Gastroesophageal sphincter (tissue), 3 donors: ENCODE measurements at regions not wholly inside any gene's neighbourhood (a gene's known extent, or its start where the extent isn't known, plus 50 kb on each side); places are given as distances from the start of the nearest gene placed in this dataset.

ENCODE experiments used
- POLR2A ChIP-seq, 2 donors: fragments of 450-650 bp; IDR thresholded peaks; one replicate each; pipeline ENCODE4 v1.6.1; 2017; ENCODE audit warnings: antibody characterized with exemption in 2 of 2, mild to moderate bottlenecking in 2 of 2, moderate library complexity in 1 of 2
- POLR2AphosphoS5 ChIP-seq: sonication (generic); formaldehyde crosslinking; IDR thresholded peaks from one replicate; pipeline ENCODE4 v1.6.1; 2017; ENCODE audit warnings: antibody characterized with exemption
- TF ChIP-seq, protein P1 (sequence below), 4 experiments: fragments of 200-600 bp in 2 of 4; fragments of 450-650 bp in 2 of 4; sonication (generic) in 1 of 4; IDR thresholded peaks; one replicate each; pipeline ENCODE4 v1.5.1; 2017 to 2019; ENCODE audit warnings: antibody characterized with exemption in 4 of 4, mild to moderate bottlenecking in 2 of 4, moderate library complexity in 2 of 4

DNA sequence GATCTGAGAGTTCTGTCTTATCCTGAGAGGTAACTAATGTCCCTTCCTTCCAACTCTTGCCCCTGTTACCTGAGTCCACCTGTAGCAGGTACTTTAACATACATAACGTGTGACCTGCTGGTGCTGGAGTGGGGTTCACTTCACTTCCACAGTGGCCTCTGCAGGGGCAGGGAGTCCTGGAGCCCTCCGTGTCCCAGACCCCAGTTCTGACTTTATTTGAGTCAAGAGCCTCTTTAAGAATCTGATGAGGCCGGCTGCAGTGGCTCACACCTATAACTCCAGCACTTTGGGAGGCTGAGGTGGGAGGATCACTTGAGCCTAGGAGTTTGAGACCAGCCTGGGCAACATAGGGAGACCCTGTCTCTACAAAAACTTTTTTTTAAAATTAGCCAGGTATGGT, 117.0 kb upstream of the RET start:
- TF ChIP-seq POLR2A (IDR thresholded peaks at IDR 0.05) (no peak), POLR2AphosphoS5 (no peak)
- TF ChIP-seq, protein P1, sequence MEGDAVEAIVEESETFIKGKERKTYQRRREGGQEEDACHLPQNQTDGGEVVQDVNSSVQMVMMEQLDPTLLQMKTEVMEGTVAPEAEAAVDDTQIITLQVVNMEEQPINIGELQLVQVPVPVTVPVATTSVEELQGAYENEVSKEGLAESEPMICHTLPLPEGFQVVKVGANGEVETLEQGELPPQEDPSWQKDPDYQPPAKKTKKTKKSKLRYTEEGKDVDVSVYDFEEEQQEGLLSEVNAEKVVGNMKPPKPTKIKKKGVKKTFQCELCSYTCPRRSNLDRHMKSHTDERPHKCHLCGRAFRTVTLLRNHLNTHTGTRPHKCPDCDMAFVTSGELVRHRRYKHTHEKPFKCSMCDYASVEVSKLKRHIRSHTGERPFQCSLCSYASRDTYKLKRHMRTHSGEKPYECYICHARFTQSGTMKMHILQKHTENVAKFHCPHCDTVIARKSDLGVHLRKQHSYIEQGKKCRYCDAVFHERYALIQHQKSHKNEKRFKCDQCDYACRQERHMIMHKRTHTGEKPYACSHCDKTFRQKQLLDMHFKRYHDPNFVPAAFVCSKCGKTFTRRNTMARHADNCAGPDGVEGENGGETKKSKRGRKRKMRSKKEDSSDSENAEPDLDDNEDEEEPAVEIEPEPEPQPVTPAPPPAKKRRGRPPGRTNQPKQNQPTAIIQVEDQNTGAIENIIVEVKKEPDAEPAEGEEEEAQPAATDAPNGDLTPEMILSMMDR (IDR thresholded peaks at IDR 0.05) = no peak
